ENCODE measurements at regions not wholly inside any gene's neighbourhood (a gene's known extent, or its start where the extent isn't known, plus 50 kb on each side); places are given as distances from the start of the nearest gene placed in this dataset.

DNA sequence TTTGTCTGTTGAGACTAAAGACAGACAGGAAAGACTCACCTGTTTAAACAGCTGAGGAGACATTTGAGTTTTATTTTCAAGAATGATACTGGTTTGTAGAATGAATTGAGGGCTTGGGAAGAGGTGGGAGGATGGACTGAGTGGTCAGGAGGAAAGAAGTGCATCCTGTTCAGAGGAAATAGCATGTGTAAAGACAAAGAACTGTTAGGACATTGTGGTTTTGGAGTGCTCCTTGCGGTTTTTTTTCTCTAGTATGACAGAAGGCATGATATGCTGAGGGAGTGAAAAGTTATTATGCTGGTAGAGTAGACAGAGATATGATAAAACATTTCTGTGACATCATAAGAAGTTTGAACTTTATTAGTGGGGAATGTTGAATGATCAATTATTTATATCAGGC is 270.7 kb upstream of the ELAVL2 start:
- Histone ChIP-seq H3K27me3 (replicated peaks; ENCODE audit: insufficient read depth) (no peaks in the 10 kb centered on the region), H3F3A (ENCODE audit: insufficient read depth) (no peaks in the 10 kb centered on the region), H3K79me2 (ENCODE audit: insufficient read depth) (no peaks in the 10 kb centered on the region), H3K4me1 (ENCODE audit: insufficient read depth) (no peaks in the 10 kb centered on the region), H2AFZ (no peak overlapping the region), H4K20me1 (ENCODE audit: insufficient read depth) (no peaks in the 10 kb centered on the region), H3K9me2 (ENCODE audit: insufficient read depth) (no peaks in the 10 kb centered on the region), H3K9me3 (ENCODE audit: low read depth) (no peaks in the 10 kb centered on the region), H3K9ac (no peak overlapping the region), H3K4me3 (no peak overlapping the region), H3K36me3 (ENCODE audit: low read depth) (no peaks in the 10 kb centered on the region), H3K4me2 (ENCODE audit: unreplicated experiment) (no peak overlapping the region), H3K27ac (no peak overlapping the region)
- 9 to 13% methylated on average over 1 of the region's 1 CpG for whole genome bisulfite sequencing, 2 experiments (ENCODE audit: low coverage in 1 of 2, low lambda C conversion rate in 2 of 2, missing lambda C conversion rate in 2 of 2)
- in situ Hi-C loops (cut with MboI): no loop called here
- no peak for TF ChIP-seq EZH2 (IDR thresholded peaks at IDR 0.05; ENCODE audit: insufficient read depth, poor library complexity, severe bottlenecking)
- no peak for TF ChIP-seq EZH2phosphoT487 (IDR thresholded peaks at IDR 0.05; ENCODE audit: insufficient read depth, low read depth)
- DNase-seq: no peak

DNA sequence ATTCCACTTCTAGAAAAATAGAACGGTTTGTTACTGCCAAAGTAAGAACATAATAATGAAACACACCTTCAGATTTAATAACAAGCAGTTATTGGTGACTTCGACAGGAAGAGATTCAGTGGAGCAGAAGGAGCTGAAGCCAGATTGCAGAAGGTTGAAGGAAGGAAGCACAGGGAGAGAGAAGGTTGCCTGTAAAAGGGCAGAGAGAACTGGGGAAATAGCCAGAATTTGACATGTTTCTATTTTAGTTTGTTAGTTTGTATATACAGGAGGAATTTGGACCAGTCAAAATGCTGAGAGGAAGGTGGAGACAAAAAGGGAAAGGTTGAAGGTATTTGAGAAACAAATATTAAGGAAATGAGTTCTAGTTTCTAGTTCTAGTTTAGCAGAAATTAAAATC is 269.2 kb upstream of the ELAVL2 start:
- DNase-seq: no peak
- no peaks in the 10 kb centered on the region for H3K79me2 ChIP-seq (ENCODE audit: insufficient read depth)
- no peaks in the 10 kb centered on the region for H3K9me2 ChIP-seq (ENCODE audit: insufficient read depth)
- no peaks in the 10 kb centered on the region for H3K4me1 ChIP-seq (ENCODE audit: insufficient read depth)
- H3K4me3 ChIP-seq: no peak overlapping the region
- TF ChIP-seq EZH2 (IDR thresholded peaks at IDR 0.05; ENCODE audit: insufficient read depth, poor library complexity, severe bottlenecking) (no peak), EZH2phosphoT487 (IDR thresholded peaks at IDR 0.05; ENCODE audit: insufficient read depth, low read depth) (no peak)
- no peaks in the 10 kb centered on the region for H3K36me3 ChIP-seq (ENCODE audit: low read depth)
- H3K27ac ChIP-seq: no peak overlapping the region
- no peak overlapping the region for H3K4me2 ChIP-seq (ENCODE audit: unreplicated experiment)
- H3K9me3 ChIP-seq (ENCODE audit: low read depth): no peaks in the 10 kb centered on the region
- no peak overlapping the region for H3K9ac ChIP-seq
- no peaks in the 10 kb centered on the region for H4K20me1 ChIP-seq (ENCODE audit: insufficient read depth)
- H3F3A ChIP-seq (ENCODE audit: insufficient read depth): no peaks in the 10 kb centered on the region
- no peaks in the 10 kb centered on the region for H3K27me3 ChIP-seq (replicated peaks; ENCODE audit: insufficient read depth)
- no peak overlapping the region for H2AFZ ChIP-seq
- WGBS, 2 experiments (ENCODE audit: low coverage in 1 of 2, low lambda C conversion rate in 2 of 2, missing lambda C conversion rate in 2 of 2): 10 to 15% methylated on average over 2 of the region's 2 CpGs
- in situ Hi-C loops (cut with MboI): no loop called here

DNA sequence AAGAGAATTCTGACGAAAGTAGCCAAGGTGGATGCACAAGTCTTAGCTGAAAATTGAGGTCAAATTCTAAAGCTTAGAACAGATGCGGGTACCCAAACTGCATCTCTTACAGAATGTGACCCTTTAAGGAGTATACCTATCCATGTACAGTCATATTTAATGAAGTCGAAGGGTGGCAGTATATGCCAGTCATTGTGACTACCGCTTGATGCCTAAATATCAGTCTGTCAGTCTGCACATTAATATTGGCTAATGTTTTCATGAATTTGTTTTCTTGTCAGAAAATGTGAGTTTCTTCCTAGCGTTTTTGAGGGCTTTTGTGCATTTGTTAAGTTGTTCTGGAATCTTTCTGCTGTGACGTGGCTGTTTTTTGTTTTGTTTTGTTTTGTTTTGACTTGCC is 264.5 kb upstream of the ELAVL2 start:
- no peak for TF ChIP-seq EZH2 (IDR thresholded peaks at IDR 0.05; ENCODE audit: insufficient read depth, poor library complexity, severe bottlenecking)
- no peak for TF ChIP-seq EZH2phosphoT487 (IDR thresholded peaks at IDR 0.05; ENCODE audit: insufficient read depth, low read depth)
- H3K9ac ChIP-seq: no peak overlapping the region
- no peaks in the 10 kb centered on the region for H4K20me1 ChIP-seq (ENCODE audit: insufficient read depth)
- in situ Hi-C loops (cut with MboI): no loop called here
- no peak overlapping the region for H2AFZ ChIP-seq
- no peaks in the 10 kb centered on the region for H3K9me2 ChIP-seq (ENCODE audit: insufficient read depth)
- H3K27me3 ChIP-seq (replicated peaks; ENCODE audit: insufficient read depth): no peaks in the 10 kb centered on the region
- no peak overlapping the region for H3K4me2 ChIP-seq (ENCODE audit: unreplicated experiment)
- no peak overlapping the region for H3K4me3 ChIP-seq
- no peak for DNase-seq
- H3K36me3 ChIP-seq (ENCODE audit: low read depth): no peaks in the 10 kb centered on the region
- WGBS, 2 experiments (ENCODE audit: low coverage in 1 of 2, low lambda C conversion rate in 2 of 2, missing lambda C conversion rate in 2 of 2): 41 to 46% methylated on average over 6 of the region's 6 CpGs
- H3K9me3 ChIP-seq (ENCODE audit: low read depth): no peaks in the 10 kb centered on the region
- H3F3A ChIP-seq (ENCODE audit: insufficient read depth): no peaks in the 10 kb centered on the region
- no peaks in the 10 kb centered on the region for H3K4me1 ChIP-seq (ENCODE audit: insufficient read depth)
- H3K79me2 ChIP-seq (ENCODE audit: insufficient read depth): no peaks in the 10 kb centered on the region
- H3K27ac ChIP-seq: no peak overlapping the region

DNA sequence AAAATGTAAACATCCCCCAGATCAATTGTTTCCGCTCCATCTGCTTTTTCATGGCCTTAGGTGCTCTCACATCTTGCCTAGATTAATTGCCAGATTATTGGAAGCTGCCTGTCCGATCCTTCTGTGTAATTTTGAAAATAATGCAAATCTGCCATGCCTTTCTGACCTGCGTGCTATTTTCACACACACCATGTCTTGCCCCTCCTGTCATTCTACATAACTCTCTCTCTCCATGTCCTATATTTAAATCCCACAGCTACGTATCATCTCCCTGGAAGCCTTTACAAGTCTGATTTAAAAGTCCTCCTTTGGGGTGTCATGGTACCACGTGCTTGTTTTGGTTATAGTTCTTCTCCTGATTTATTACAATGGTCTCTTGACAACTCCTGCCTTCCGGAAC is 247.6 kb upstream of the ELAVL2 start:
- Histone ChIP-seq H3K9me2 (ENCODE audit: insufficient read depth) (no peaks in the 10 kb centered on the region), H3K9me3 (ENCODE audit: low read depth) (no peaks in the 10 kb centered on the region), H3K4me3 (no peak overlapping the region), H3K36me3 (ENCODE audit: low read depth) (no peaks in the 10 kb centered on the region), H3K27me3 (replicated peaks; ENCODE audit: insufficient read depth) (no peaks in the 10 kb centered on the region), H3K79me2 (ENCODE audit: insufficient read depth) (no peaks in the 10 kb centered on the region), H2AFZ (no peak overlapping the region), H3F3A (ENCODE audit: insufficient read depth) (no peaks in the 10 kb centered on the region), H3K4me2 (ENCODE audit: unreplicated experiment) (no peak overlapping the region), H3K9ac (no peak overlapping the region), H4K20me1 (ENCODE audit: insufficient read depth) (no peaks in the 10 kb centered on the region), H3K4me1 (ENCODE audit: insufficient read depth) (no peaks in the 10 kb centered on the region), H3K27ac (no peak overlapping the region)
- in situ Hi-C loops (cut with MboI): no loop called here
- TF ChIP-seq EZH2 (IDR thresholded peaks at IDR 0.05; ENCODE audit: insufficient read depth, poor library complexity, severe bottlenecking) (no peak), EZH2phosphoT487 (IDR thresholded peaks at IDR 0.05; ENCODE audit: insufficient read depth, low read depth) (no peak)
- WGBS, 2 experiments (ENCODE audit: low coverage in 1 of 2, low lambda C conversion rate in 2 of 2, missing lambda C conversion rate in 2 of 2): 25% methylated on average over 6 of the region's 6 CpGs
- DNase-seq: no peak

DNA sequence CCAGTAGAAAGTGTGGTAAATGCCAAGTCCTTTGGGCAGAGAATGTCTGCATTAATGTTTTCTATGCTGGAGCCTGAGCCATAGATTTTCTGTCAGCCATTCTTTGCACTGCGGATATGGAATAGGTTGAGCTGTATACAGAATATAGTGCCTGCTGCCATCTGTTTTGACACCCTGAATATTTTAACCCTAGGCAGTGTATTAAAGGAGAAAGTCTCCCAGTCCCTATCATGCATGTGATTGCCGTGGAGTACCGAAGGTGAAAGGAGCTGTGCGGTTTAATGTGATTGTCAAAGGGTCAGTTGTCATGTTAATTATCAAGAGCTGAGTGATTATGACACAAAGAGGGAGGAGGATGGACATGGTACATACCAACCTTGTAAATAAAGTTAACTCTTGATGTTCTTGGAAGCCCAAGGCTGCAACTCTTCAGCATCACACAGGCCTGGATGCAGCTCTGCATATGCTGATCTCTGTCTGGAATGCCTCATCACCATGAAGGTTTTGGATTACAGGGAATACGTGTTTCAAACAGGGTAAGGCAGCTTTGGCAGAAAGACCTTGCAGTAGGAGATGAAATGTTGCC is 247.1 kb upstream of the ELAVL2 start:
- H3K4me1 ChIP-seq (ENCODE audit: insufficient read depth): no peaks in the 10 kb centered on the region
- no peak overlapping the region for H3K4me2 ChIP-seq (ENCODE audit: unreplicated experiment)
- H3K36me3 ChIP-seq (ENCODE audit: low read depth): no peaks in the 10 kb centered on the region
- in situ Hi-C loops (cut with MboI): no loop called here
- H2AFZ ChIP-seq: no peak overlapping the region
- H3K4me3 ChIP-seq: no peak overlapping the region
- no peaks in the 10 kb centered on the region for H4K20me1 ChIP-seq (ENCODE audit: insufficient read depth)
- TF ChIP-seq EZH2phosphoT487 (IDR thresholded peaks at IDR 0.05; ENCODE audit: insufficient read depth, low read depth) (no peak), EZH2 (IDR thresholded peaks at IDR 0.05; ENCODE audit: insufficient read depth, poor library complexity, severe bottlenecking) (no peak)
- H3F3A ChIP-seq (ENCODE audit: insufficient read depth): no peaks in the 10 kb centered on the region
- no peak overlapping the region for H3K27ac ChIP-seq
- H3K79me2 ChIP-seq (ENCODE audit: insufficient read depth): no peaks in the 10 kb centered on the region
- H3K27me3 ChIP-seq (replicated peaks; ENCODE audit: insufficient read depth): no peaks in the 10 kb centered on the region
- no peaks in the 10 kb centered on the region for H3K9me2 ChIP-seq (ENCODE audit: insufficient read depth)
- DNase-seq: no peak
- no peaks in the 10 kb centered on the region for H3K9me3 ChIP-seq (ENCODE audit: low read depth)
- H3K9ac ChIP-seq: no peak overlapping the region
- 18 to 19% methylated on average over 5 of the region's 5 CpGs for WGBS, 2 experiments (ENCODE audit: low coverage in 1 of 2, low lambda C conversion rate in 2 of 2, missing lambda C conversion rate in 2 of 2)
